HG03571 (cell line): ENCODE measurements at regions not wholly inside any gene's neighbourhood (a gene's known extent, or its start where the extent isn't known, plus 50 kb on each side); places are given as distances from the start of the nearest gene placed in this dataset.
A peak's percentile ranks its signal among the peaks of the same experiment; 100 is the strongest.
"Not testable (repeated sequence)": the region's sequence is repeated elsewhere in the genome, so short reads cannot be mapped to it uniquely, and the experiment has no call there.

Experiments
- ATAC-seq: cut with Tn5 transposase; IDR thresholded peaks from one replicate; pipeline ENCODE4 v1.9.1; 2021; ENCODE audit not compliant: unreplicated experiment

DNA sequence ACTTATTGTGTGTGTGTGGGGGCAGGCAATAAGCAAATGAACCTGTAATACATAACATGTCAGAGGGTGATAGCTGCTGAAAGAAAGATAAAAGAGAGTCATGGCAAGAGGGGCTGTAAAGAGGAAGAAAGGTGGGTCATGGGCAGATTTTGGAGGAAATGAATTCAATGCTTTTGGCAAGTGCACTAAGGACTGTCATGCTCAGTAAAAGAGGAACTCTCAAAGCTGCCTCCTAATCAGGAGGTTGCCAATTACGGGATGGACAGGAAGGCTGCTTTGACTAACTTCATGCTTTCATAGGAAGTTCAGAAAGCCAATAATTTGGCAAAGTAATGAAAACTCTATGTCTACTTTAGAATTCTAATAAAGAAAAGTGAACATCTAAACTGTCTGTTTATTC, 401.2 kb downstream of the SH2D4B start:
- ATAC-seq: no peak

DNA sequence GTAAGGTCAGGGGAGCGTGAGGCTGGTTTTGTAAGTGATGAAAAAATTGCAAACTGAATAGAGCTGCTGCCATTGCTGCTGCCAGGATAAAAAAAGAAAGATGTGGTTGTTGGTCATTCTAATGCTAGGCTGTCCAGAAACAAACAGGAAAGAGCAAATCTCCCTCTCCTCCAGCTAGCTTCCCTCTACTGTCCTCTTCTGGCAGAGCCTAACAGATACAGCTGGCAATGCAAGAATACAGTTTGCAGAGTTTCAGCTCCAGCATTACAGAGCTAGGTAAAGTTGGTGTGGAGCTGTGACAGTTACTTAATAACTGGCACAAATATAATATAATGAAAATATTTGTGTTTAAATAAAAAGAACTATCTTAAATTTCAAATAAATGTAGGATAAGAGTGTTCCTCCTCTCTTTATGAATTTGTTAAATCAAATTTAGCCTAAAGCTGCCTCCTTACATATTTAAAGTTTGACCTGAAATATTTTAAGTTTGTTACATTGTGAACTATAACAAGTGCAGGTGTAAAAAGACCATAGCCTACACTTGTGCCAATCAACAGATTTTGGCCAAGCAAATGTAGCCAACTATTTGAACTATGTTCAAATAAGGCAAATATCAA, 407.7 kb downstream of the SH2D4B start:
- peak; percentile 58 for ATAC-seq

DNA sequence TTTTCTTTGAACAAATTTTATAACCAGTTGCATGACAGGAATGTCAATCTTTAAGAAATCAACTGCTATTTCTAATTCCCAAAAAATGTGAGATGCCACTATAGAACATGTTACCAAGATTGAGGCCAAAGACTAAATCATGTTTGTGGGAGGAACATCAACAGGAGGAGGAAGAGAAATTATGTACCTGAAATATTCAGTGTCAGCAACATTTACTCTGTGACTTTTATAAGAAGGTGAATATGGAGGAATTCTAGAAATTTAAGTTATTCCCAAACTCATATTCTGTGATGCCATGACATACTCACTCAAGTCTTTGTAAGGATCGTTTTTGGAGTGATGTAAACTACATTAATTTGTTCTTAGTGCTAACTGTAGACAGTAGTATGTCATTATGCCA, 408.4 kb downstream of the SH2D4B start:
- ATAC-seq: no peak

DNA sequence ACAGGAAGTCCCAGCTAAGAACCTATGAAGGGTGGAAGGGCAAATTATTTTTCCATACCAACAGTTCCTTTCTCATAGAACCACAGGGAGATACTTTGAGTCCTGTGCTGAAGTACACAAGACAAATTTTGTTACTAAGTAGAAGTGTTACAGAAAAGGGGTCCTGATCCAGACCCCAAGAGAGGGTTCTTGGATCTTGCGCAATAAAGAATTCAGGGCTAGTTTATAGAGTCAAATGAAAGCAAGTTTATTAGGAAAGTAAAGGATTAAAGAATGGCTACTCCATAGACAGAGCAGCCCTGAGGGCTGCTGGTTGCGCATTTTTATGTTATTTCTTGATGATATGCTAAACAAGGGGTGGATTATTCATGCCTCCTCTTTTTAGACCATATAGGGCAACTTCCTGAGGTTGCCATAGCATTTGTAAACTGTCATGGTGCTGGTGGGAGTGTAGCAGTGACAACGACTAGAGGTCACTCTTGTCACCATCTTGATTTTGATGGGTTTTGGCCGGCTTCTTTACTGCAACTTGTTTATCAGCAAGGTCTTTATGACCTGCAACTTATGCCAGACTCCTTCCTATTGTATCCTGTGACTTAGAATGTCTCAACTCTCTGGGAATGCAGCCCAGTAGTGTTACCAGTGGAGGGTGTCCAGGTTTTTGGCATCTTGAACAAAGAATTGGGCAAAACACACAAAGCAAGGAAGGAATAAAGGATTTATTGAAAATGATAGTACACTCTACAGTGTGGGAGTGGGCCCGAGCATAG, 409.4 kb downstream of the SH2D4B start:
- no peak for ATAC-seq

DNA sequence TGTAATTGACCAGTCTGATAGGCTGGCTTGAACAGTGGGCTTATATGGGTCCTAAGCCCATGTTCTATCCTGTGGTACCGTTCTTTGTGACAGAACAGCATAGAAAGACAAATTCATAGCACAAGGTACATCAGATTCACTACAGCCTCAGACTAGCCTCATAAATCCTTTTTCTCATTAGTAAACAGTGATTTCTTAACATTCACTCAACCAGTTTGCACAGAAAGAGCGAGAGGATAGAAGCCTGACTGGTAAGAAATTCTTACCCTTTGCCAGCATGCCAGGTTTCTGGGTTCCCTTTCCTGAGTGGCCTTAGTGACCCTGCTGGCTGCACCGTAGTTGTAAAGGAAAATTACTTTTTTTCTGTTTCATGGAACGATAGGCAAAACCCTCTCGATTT, 412.1 kb downstream of the SH2D4B start:
- ATAC-seq: no peak

DNA sequence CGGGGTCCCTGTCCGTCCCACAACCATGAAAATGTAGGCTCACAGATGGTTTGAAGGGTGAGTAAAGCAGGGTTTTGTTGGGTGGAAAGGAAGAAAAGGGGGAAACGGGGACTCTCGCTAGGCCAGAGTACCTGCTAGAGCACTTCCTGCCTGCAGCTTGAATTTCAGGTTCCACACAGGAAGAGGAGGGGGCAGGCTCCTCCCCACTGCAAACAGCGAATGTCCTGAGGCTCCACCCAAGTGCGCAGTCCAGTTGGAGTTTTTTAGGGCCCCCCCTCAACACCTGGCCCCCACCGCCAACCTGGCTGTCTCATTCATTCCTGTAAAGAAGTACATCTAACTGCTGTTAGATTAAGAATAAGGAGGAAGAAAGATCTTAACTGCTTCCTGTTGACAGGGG, 414.7 kb downstream of the SH2D4B start:
- ATAC-seq: no peak

DNA sequence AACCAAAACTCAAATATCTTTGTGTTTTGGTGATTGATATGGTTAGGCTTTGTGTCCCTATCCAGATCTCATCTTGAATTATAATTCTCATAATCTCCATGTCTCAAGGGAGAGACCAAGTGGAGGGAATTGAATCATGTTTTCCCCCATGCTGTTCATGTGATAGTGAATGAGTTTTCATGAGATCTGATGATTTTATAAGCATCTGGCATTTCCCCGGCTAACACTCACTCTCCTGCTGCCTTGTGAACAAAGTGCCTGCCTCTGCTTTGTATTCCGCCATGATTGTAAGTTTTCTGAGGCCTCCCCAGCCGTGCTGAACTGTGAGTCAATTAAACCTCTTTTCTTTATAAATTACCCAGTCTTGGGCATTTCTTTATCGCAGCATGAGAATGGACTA, 419.5 kb downstream of the SH2D4B start:
- no peak for ATAC-seq

DNA sequence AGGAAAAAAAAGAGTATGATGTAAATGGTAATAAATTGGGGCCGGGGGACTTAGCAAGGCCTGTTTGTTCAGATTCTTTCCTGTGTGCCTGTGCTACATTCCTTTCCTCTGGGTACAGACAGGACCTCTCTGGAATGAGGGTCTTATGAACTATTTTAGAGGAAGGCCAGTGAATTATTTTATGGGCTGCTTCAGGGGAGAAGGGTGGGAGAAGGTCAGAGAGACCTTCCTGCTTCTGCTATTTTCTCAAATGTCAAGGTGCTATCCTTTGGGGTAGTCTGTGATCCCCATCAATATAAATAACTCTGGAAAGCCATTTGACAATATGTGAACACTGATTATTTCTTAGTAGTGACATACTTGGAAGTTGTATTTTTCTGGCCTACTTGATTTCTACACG, 426.5 kb downstream of the SH2D4B start:
- no peak for ATAC-seq

DNA sequence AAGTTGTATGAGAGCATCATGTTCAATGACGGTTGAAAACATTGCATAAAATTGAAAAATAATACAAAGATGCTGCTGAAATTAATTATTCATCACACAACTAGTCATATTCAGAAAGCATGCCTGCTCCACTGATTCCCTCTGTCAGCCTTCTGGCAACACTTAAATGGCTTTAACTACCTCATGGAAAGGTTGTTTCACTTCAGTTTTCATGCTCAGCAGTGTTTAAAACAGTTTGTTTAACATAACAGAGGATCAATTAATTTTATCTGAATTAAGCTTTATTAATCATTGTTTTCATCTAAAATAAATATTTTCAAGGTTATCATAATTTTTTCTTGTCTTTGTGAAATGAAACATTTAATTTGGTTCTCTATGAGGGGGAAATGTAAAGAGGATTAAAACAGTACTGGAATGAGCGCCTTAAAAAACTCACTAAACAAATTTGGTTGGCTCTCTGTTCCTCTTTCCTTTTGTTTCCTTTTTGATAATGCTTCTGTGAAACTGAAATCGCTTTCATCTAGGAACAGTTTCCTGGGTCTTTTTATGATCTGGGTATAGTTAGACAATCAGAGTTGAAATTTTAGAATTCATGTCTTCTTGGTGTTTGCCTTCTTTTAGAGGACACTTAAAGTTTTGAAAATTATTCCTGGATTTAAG, 427.4 kb downstream of the SH2D4B start:
- ATAC-seq: peak; percentile 57

DNA sequence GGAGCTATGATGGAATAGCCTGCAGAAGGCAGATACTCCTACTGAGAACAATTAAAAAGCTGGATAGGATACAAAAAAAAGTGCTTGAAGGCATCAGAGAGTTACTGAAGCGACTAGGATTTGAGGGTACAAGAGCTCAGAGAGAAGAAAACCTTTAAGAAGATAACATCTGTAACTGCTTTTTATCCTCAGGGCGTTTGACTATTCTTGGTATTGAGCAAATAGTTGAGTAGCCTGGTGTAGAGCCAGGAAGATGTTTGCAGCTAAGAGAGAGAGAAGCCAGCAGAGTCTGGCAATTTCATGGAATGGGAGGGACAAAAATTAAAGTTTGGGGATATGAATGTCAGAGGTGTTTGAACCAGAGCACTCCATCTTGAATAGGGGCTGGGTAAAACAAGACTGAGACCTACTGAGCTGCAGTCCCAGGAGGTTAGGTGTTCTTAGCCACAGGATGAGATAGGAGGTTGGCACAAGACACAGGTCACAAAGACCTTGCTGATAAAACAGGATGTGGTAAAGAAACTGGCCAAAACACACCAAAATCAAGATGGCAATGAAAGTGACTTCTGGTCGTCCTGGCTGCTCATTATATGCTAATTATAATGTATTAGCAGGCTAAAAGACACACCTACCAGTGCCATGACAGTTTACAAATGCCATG, 428.8 kb downstream of the SH2D4B start:
- ATAC-seq: no peak

DNA sequence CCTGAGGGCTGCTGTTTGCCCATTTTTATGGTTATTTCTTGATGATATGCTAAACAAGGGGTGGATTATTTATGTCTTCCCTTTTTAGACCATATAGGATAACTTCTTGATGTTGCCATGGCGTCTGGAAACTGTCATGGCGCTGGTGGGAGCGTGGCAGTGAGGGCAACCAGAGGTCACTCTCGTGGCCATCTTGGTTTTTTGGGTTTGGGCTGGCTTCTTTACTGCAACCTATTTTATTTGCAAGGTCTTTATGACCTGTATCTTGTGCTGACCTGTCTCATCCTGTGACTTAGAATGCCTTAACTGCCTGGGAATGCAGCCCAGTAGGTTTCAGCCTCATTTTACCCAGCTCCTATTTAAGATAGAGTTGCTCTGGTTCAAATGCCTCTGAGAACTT, 429.7 kb downstream of the SH2D4B start:
- not testable (repeated sequence) for ATAC-seq

DNA sequence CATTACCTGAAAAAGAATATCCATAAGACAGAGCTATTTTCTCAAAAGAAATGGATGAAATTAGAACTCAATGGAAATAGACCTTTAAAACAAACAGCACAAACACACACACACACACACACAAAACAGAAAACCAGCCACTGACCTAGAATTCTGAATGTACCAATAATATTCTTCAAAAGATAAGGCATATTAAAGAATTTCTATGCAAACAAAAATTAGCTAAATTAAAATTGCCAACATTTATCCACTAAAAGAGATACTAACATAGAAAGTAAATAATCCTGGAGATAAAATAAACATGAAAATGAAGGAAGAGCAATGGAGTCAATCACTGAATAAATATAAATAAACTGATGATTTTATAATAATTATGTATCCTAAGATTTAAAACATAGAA, 431.2 kb downstream of the SH2D4B start:
- no peak for ATAC-seq

DNA sequence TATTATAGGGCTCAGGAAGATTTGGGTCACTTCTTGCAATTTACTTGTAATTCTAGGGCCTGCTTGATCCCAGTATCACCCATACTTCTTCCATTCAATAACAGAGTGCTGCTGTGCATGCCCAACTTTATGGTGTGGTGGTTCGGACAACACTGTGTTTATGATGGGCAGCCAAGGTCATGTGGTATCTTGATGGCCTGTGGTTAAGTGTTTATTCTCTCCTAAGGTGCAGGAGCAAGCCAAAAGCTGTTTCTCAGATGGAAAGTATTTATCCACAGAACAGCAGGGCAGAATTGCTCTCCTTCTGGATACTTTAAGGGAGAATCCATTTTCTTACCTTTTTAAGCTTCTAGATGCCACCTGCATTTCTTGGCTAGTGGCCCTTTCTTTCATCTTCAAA, 433.8 kb downstream of the SH2D4B start:
- no peak for ATAC-seq

DNA sequence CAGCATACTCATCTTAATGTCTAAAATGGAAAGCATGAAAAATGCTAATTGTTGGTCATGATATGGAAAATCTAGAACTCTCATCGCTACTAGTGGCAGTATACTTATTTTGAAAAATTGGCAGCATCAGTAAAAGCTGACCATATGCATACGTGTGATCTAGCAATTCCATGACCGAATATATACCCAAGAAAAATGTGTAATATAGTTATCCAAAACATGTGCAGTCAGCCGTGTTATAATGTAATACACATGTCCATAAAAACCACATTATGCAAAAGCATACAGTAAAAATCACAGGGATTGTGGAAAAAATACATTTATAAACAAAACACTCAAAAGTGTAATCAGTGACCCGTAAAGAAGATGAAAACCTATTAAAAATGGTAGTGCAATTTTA, 439.0 kb downstream of the SH2D4B start:
- no peak for ATAC-seq

DNA sequence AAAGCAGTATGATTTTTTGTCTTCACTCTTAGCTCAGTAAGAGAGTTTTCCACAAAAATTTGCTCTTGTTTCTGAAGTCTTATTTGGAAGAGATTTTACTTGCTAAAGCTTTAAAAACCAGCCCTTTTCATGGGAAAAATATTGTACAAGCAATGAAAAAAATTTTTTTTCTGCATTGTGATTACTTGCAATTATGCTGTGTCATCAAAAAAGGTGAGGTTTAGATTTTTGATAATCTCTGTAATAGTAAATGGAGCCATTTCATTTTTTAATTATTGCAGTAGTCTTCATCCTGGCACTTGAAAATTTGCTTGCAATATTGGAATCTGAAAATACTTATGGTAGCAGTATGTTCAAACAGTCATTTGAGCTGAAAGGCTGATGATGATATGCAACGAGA, 447.4 kb downstream of the SH2D4B start:
- ATAC-seq: no peak

DNA sequence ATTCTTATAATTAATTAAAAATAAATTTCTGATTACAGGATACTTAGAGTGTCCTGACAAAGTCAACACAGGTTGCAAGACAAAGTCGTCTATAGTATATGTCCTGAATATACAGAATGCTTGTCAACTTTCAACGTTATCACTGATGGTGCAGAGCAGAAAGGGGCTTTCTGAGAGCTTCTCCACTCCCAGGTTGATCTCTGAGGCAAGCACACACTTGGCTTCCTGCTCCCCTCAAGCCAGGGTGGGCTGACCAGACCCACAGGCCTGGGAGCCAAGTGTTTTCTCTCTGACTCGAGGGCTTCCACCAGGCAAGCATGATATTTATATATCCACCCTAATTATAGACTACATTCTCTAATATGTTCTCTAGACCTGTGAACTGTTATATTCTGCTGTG, 448.9 kb downstream of the SH2D4B start:
- ATAC-seq: no peak

DNA sequence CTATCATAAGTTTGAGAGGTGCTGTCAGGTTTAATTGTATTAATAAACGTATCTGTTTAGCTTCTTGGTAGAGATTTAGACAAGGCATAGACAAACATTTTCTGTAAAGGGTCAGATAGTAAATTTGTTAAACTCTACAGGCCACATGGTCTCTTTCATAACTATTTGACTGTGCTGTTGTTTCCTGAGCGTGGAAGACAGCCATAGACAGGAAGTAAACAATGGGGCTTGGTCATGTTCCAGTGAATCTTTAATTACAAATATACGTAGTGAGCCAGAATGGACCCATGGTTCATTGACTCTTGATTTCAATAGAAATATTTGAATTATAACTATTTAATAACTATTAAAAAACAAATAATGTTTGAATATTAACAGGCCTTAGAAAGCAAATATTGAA, 451.1 kb downstream of the SH2D4B start:
- no peak for ATAC-seq

DNA sequence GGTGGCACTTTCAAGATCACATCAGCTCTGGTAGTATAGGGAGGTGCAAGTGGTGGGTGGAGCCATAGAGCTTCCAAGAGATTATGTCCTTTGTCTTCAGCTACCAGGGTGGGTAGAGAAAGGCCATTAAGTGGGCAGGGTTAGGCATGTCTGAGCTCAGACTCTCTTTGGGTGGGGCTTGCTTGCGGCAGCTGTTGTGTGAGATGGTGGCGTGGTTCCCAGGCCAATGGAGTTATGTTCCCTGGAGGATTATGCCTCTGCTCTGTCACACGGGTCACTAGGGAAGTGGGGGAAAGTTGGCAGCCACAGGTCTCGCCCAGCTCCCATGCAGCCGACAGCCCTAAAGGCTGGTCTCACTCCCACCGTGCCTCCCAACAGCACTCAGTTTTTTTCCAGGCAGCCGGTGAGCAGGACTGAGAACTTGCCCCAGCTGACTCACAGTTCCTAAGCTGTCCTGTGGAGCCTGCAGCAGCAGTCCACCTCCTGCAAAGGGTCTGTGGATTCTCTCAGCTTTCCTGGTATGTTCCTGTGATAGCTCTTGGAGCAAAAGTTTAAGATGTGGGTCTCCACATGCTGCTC, 459.0 kb downstream of the SH2D4B start:
- no peak for ATAC-seq

DNA sequence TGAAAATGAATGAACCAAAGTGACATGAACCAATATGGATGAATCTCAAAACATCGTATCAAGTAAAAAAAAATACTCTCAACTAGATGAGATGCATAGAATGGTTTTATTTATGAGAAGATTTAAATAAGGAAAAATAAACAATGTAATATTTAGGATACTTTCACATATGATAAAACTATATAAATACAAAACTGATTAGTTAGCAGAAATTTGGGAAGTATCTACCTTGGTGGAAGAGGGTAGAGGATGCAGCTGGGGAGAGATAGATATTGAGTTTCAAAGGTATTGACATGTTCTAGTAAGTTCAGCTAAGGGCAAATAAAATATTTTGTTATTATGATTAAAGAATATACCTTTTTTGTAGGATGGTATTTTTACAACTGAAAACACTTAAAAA, 463.1 kb downstream of the SH2D4B start:
- no peak for ATAC-seq

DNA sequence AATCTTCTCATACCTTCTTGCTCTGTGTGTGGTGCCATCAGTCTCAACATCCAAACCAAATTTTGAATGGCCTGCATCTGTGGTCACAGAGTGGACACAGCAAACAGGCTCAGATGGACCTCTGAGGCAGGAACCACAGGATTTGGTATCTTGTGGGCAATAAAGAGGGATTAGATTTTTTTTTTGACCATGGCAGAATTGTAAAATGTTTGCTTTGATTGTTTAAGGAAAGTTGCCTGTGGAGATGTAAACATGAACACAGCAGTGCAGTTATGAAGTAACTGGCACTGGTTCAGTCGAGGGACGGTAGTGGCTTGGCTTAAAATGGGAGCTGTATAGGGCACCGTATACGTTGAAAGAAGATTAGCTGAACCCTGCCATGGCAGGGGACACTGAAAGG, 464.7 kb downstream of the SH2D4B start:
- ATAC-seq: no peak

DNA sequence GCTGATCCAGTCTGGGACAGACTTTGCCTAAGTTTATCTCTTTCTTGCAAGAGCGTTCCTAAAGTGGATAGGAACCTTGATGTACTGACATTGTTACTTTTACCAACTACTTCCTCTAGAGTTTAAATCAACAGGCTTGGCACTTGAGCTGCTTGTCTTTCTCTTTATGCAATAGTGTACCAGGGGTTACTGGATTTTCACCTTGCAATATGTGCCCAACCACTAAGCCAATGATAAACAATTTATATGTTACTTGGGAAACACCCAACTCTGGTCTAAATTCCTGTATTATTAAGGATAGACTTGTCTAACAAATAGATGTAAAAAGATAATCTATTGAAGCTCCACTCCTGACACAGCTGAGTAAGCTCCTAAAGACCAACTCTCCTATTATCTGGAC, 470.2 kb downstream of the SH2D4B start:
- no peak for ATAC-seq

DNA sequence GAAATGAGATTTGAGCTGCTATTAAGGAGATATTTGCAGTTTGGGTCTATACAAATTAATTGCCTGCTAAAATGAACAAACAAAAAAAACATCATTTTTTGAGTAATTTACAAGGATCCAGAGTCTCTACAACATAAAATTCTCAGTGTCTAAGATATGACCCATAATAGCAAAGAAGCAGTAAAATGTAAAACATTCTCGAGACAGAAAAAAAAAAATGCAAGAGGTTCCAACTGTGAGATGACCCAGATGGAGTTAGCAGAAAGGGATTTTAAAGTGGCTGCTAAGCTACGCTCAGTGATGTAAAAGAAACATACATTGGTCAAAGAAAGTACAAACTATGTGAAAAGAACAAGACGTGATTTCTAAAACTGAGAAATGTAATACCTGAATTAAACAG, 471.0 kb downstream of the SH2D4B start:
- ATAC-seq: no peak
